ENCODE measurements at regions not wholly inside any gene's neighbourhood (a gene's known extent, or its start where the extent isn't known, plus 50 kb on each side); places are given as distances from the start of the nearest gene placed in this dataset.

DNA sequence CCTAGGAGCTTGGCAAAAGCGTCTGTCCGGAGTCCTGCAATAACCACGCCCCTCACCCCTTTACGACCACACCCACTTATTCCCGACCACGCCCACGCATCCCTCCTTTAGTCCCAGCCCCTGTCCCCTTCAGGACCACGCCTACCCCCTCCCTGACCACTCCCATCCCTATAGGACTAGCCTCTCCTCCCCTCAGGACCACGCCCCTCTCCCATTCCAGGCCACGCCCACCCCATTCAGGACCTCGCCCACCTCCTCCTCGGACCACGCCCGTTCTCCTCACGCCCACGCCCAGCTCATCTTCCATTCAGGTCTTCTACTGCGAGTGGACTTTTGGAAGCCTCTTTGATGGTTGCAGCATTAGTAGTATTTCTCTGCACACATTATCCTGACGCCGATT is 131.2 kb upstream of the STX18 start (continued):
- TF ChIP-seq SP1 (CRISPR knock-in tag; IDR thresholded peaks at IDR 0.05) = peak; percentile 80
- TF ChIP-seq ILK (tag; IDR thresholded peaks at IDR 0.05; ENCODE audit: borderline replicate concordance, low read depth) = no peak
- TF ChIP-seq TAL1 (IDR thresholded peaks at IDR 0.05) = no peak
- no peak for TF ChIP-seq ZNF134 (CRISPR knock-in tag; conservative IDR thresholded peaks at IDR 0.05)
- TF ChIP-seq, protein P1, sequence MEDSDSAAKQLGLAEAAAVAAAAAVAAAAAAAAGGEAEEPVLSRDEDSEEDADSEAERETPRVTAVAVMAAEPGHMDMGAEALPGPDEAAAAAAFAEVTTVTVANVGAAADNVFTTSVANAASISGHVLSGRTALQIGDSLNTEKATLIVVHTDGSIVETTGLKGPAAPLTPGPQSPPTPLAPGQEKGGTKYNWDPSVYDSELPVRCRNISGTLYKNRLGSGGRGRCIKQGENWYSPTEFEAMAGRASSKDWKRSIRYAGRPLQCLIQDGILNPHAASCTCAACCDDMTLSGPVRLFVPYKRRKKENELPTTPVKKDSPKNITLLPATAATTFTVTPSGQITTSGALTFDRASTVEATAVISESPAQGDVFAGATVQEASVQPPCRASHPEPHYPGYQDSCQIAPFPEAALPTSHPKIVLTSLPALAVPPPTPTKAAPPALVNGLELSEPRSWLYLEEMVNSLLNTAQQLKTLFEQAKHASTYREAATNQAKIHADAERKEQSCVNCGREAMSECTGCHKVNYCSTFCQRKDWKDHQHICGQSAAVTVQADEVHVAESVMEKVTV (CRISPR knock-in tag; IDR thresholded peaks at IDR 0.05) = no peak
- TF ChIP-seq SAP30 (IDR thresholded peaks at IDR 0.05; ENCODE audit: borderline replicate concordance, insufficient read depth, low read depth, low read length, poor library complexity, severe bottlenecking) = no peak
- peak; percentile 99 for TF ChIP-seq HDGF (IDR thresholded peaks at IDR 0.05)
- TF ChIP-seq MTA2 (IDR thresholded peaks at IDR 0.05; ENCODE audit: low read depth) = no peak
- TF ChIP-seq ZNF124 (CRISPR knock-in tag; IDR thresholded peaks at IDR 0.05) = no peak
- no peak for TF ChIP-seq KDM5B (IDR thresholded peaks at IDR 0.05; ENCODE audit: insufficient replicate concordance, low read depth, low read length)
- no peak for TF ChIP-seq ATF1 (CRISPR knock-in tag; IDR thresholded peaks at IDR 0.05)
- TF ChIP-seq ATF1 (tag; IDR thresholded peaks at IDR 0.05) = no peak
- TF ChIP-seq MCM7 (IDR thresholded peaks at IDR 0.05) = no peak
- no peak for TF ChIP-seq ZNF121 (CRISPR knock-in tag; conservative IDR thresholded peaks at IDR 0.05)
- TF ChIP-seq KLF16 (IDR thresholded peaks at IDR 0.05) = no peak
- TF ChIP-seq, protein P2, sequence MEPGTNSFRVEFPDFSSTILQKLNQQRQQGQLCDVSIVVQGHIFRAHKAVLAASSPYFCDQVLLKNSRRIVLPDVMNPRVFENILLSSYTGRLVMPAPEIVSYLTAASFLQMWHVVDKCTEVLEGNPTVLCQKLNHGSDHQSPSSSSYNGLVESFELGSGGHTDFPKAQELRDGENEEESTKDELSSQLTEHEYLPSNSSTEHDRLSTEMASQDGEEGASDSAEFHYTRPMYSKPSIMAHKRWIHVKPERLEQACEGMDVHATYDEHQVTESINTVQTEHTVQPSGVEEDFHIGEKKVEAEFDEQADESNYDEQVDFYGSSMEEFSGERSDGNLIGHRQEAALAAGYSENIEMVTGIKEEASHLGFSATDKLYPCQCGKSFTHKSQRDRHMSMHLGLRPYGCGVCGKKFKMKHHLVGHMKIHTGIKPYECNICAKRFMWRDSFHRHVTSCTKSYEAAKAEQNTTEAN (CRISPR knock-in tag; IDR thresholded peaks at IDR 0.05) = no peak
- no peak for TF ChIP-seq CC2D1A (IDR thresholded peaks at IDR 0.05)
- no peak for TF ChIP-seq TFAM (CRISPR knock-in tag; conservative IDR thresholded peaks at IDR 0.05)
- TF ChIP-seq ASH1L (IDR thresholded peaks at IDR 0.05; ENCODE audit: borderline replicate concordance, low read depth, partially characterized antibody) = no peak
- TF ChIP-seq ARNT (IDR thresholded peaks at IDR 0.05) = no peak
- TF ChIP-seq FOXK1 (CRISPR knock-in tag; IDR thresholded peaks at IDR 0.05; ENCODE audit: borderline replicate concordance) = no peak
- no peak for TF ChIP-seq RBM14 (IDR thresholded peaks at IDR 0.05; ENCODE audit: borderline replicate concordance, insufficient read depth, low read depth, low read length)
- TF ChIP-seq CTBP1 (IDR thresholded peaks at IDR 0.05; ENCODE audit: borderline replicate concordance) = peak; percentile 38; the same call in 1 of the 2 replicates
- no peak for TF ChIP-seq MED1 (CRISPR knock-in tag; IDR thresholded peaks at IDR 0.05; ENCODE audit: borderline replicate concordance)
- TF ChIP-seq BHLHE40 (IDR thresholded peaks at IDR 0.05; ENCODE audit: low read length) = no peak
- TF ChIP-seq, protein P3, sequence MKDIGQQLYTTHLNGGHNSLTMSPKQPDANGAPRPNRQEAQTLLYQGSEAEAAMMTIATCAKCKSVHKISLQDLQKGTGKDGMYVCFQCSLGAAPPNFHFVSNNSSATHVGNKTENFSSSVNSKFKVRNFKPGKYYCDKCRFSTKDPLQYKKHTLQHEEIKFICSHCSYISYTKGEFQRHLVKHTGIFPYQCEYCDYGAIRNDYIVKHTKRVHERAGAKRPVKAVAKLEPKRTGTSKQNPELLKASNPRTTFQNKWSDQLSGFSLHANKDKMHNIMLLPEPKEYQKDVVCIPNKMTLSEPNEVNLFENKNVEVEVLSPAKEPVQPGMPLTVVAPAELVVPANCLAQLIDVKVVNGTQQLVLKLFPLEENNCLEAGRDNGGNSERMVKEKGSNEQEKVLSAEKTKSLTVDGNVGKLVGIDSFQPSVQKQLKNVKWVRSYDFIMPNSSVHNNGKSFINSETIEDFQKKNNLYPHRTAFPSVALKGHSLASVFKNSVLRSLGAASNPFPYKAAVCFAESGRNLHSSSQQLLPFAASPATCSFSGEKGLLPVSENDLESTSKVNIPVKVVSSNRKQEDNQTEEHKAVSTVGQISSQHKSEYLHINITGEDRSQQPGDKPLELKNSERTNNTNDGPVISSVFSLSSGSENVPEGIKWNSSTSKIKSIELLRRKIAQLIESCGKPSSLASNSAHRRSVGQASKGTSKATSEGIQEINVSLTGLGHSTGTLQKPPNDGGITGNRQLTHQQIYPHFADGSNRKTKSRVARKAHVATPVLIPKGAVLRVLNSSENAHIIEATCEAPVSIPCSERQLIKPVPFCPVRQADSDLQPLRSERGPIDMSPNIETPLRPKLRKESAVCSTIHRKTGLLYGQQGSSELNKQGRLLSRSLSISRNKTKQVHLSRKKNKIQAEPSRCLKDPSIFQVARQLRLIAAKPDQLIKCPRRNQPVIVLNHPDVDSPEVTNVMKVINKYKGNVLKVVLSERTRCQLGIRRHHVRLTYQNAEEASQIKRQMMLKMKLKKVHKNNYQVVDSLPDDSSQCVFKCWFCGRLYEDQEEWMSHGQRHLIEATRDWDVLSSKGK (CRISPR knock-in tag; IDR thresholded peaks at IDR 0.05) = no peak
- peak in 1 of 2 experiments; percentile 48; a peak in 1 of 4 replicates for TF ChIP-seq SRF (CRISPR knock-in tag; IDR thresholded peaks at IDR 0.05)

All from K562 (cell line).